Kidney (tissue), 13 donors: ENCODE measurements at regions not wholly inside any gene's neighbourhood (a gene's known extent, or its start where the extent isn't known, plus 50 kb on each side); places are given as distances from the start of the nearest gene placed in this dataset.

Experiments
- DNase-seq, 5 donors: peaks; one replicate each; pipeline ENCODE4 v3.0.0-alpha.2; 2013 to 2020
- FAIRE-seq: peaks from 2 replicates; lab custom pipeline; 2012; peaks lifted over from hg19 to GRCh38; lab: Jason Lieb, UNC
- H3K27ac ChIP-seq, 2 donors: one replicate each; pipeline ENCODE4 v1.7.0; 2013; ENCODE audit warnings: low read depth in 2 of 2, low read length in 2 of 2, inconsistent platforms in 1 of 2
- H3K27me3 ChIP-seq: one replicate; pipeline ENCODE4 v1.7.1; 2013; ENCODE audit warnings: low read length, inconsistent platforms; ENCODE audit not compliant: control insufficient read depth, insufficient read depth
- H3K36me3 ChIP-seq, 3 donors: one replicate each; pipeline versions ENCODE4 v1.7.0 to v1.7.1; 2013; ENCODE audit warnings: low read length in 3 of 3, control low read depth in 1 of 3, inconsistent platforms in 1 of 3; ENCODE audit not compliant: insufficient read depth in 3 of 3, control insufficient read depth in 2 of 3
- H3K4me1 ChIP-seq, 3 donors: one replicate each; pipeline versions ENCODE4 v1.7.0 to v1.7.1; 2013; ENCODE audit warnings: low read length in 3 of 3, inconsistent platforms in 1 of 3, low read depth in 1 of 3; ENCODE audit not compliant: control insufficient read depth in 2 of 3, insufficient read depth in 2 of 3
- H3K4me3 ChIP-seq, 3 donors: one replicate each; pipeline versions ENCODE4 v1.7.0 to v1.8.1; 2013; ENCODE audit warnings: low read length in 3 of 3, control low read depth in 1 of 3, inconsistent platforms in 1 of 3
- H3K9ac ChIP-seq, 3 donors: one replicate each; pipeline versions ENCODE4 v1.7.0 to v1.7.1; 2013; ENCODE audit warnings: low read length in 3 of 3, control low read depth in 1 of 3, inconsistent platforms in 1 of 3
- H3K9me3 ChIP-seq, 3 donors: one replicate each; pipeline versions ENCODE4 v1.7.0 to v1.7.1; 2013; ENCODE audit warnings: low read length in 3 of 3, control low read depth in 1 of 3, inconsistent platforms in 1 of 3; ENCODE audit not compliant: control insufficient read depth in 2 of 3, insufficient read depth in 1 of 3
- CTCF ChIP-seq: IDR thresholded peaks from 3 replicates; pipeline ENCODE4 v1.5.1; 2012; ENCODE audit warnings: mild to moderate bottlenecking, moderate library complexity, borderline replicate concordance; ENCODE audit not compliant: insufficient read depth; ENCODE audit errors: extremely low read depth
- intact Hi-C: fragments of 100-400 bp; cut with DNase I; formaldehyde crosslinking; loops from one replicate; pipeline ENCODE4 v1.11.1; 2022
- donor health status: control.
- donor health status: control.
- donor health status: control.
- donor health status: control.
- donor health status: control.
- donor health status: DM: yes; HTN: yes; CAD: no.
- donor health status: Normal renal cell carcinoma (clear cell type).

- Histone ChIP-seq H3K27me3 (no peaks in the 10 kb centered on the region), H3K9me3 (no peaks in the 10 kb centered on the region), H3K9ac (no peak overlapping the region), H3K27ac (no peak overlapping the region), H3K4me1 (no peaks in the 10 kb centered on the region), H3K4me3 (no peak overlapping the region), H3K36me3 (no peaks in the 10 kb centered on the region)
- FAIRE-seq = no peak
- TF ChIP-seq CTCF = no peak
- no peak for DNase-seq
- intact Hi-C loops = no loop called here
Measured at GRCh38 chr3:159058859-159059258, 257.0 kb downstream of the MFSD1 start.

DNA sequence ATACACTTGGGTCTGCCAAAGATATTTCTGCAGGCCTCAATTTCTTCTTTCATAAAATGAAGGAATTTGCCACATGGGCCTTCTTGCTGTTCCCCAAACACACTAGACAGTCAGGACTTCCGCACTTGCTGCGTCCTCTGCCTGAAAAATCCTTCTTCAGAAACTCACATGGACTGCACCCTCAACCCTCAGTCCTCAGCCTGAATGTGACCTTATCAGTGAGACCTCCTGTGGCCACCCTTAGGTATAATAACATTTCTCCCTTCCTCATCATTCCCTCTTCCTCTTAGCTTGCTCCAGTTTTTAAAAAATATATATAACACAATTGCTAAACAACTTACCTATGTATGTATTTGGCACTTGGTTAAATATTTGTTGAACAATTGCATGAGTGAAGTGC is 257.5 kb downstream of the MFSD1 start:
- Histone ChIP-seq H3K36me3 (no peaks in the 10 kb centered on the region), H3K27ac (no peak overlapping the region), H3K9ac (no peak overlapping the region), H3K9me3 (no peaks in the 10 kb centered on the region), H3K4me1 (no peaks in the 10 kb centered on the region), H3K27me3 (no peaks in the 10 kb centered on the region), H3K4me3 (no peak overlapping the region)
- DNase-seq = no peak
- no peak for TF ChIP-seq CTCF
- intact Hi-C loops = no loop called here
- FAIRE-seq = no peak

DNA sequence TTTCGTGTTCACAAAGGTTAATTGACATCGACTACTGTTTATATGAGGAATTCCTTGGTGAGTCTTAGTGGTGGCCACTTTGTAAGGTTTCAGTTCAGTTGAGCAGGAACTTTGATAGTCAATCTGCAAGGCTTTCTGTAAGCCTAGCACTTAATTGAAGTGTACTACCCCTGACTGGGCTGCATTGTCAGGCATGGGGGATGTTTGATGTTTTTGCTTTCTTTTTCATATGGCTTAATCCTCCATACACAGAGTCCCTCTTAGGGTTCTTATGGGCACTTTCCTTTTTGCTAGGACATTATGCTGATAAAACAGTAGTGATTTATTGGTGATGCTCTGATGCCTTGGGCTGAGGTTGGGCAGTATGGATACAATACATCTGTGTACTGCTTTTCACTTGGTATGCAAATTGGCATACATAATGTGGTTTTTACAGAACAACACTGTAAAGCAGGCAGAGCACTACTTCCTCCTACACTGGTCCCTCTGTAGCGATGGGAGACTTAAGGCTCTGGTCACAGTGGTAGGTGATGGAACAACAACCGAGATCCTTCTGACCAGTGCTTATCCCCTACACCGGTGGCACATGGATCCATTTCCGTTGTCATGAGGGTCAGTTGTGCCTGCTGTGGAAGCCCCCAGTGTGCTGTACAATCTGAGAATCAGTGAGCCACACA is 261.0 kb downstream of the MFSD1 start:
- no peak overlapping the region for H3K9ac ChIP-seq
- H3K4me1 ChIP-seq = no peaks in the 10 kb centered on the region
- H3K4me3 ChIP-seq = no peak overlapping the region
- no peak for DNase-seq
- intact Hi-C loops = no loop called here
- no peaks in the 10 kb centered on the region for H3K36me3 ChIP-seq
- H3K9me3 ChIP-seq = no peaks in the 10 kb centered on the region
- H3K27ac ChIP-seq = no peak overlapping the region
- TF ChIP-seq CTCF = no peak
- FAIRE-seq = no peak
- no peaks in the 10 kb centered on the region for H3K27me3 ChIP-seq

DNA sequence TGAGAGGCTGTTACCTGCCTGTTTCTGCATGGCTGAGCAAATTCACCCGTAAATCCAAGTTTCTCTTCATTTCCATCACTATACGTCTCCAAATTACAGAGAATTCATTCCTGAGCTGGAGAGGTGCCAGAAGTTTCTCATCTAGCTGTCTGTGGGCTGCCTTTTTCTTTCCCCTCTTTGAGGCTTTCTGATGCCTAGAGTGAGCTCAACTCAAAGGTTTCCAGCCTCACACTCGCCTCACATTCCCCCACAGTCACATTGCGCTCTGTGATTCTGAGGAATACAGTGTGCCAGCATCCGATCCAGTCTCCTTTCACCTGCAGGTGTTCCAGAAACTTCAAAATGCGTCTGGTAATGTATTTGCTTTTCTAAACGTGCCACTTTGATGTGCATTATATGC is 267.2 kb downstream of the MFSD1 start, which contains the start of gene IQCJ:
TSS of gene IQCJ (plus strand) at position 229 of the 400 bp plus-strand sequence.
- TF ChIP-seq CTCF = no peak
- DNase-seq = peak in 1 of 5 donors; percentile 3
- no peaks in the 10 kb centered on the region for H3K36me3 ChIP-seq
- no peak for FAIRE-seq
- H3K4me1 ChIP-seq = no peaks in the 10 kb centered on the region
- H3K4me3 ChIP-seq = no peak within 1 kb of the TSS
- H3K9me3 ChIP-seq = no peaks in the 10 kb centered on the region
- H3K27ac ChIP-seq = no peak within 1 kb of the TSS
- intact Hi-C loops = no loop called here
- H3K27me3 ChIP-seq = no peaks in the 10 kb centered on the region
- H3K9ac ChIP-seq = no peak within 1 kb of the TSS
